GM12891 (cell line): ENCODE measurements at regions not wholly inside any gene's neighbourhood (a gene's known extent, or its start where the extent isn't known, plus 50 kb on each side); places are given as distances from the start of the nearest gene placed in this dataset.

Experiments used
- POLR2A ChIP-seq: IDR thresholded peaks from 2 replicates; pipeline ENCODE4 v1.6.1; 2011; ENCODE audit warnings: low read depth, low read length, control low read depth
- POLR2AphosphoS5 ChIP-seq: IDR thresholded peaks from 2 replicates; pipeline ENCODE4 v1.6.1; 2011; ENCODE audit warnings: low read depth, low read length, control low read depth

DNA sequence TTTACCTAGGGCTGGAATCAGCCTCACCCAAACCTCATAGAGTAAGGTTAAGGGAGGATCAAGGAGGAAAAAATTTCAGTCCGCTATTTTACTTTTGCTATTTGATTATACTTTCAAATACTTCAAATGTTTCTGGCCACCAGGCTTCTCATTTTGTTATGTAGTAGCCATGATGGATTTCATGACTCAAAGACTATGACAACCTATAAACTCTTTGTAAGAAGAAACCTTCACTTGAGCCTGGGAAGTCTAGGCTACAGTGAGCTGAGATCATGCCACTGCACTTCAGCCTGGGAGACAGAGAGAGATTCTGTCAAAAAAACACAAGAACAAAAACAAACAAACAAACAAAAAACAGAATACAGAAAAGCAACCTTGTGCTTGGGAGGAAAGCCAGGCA lies 293.6 kb upstream of the TNC start:
- TF ChIP-seq POLR2A (no peak), POLR2AphosphoS5 (no peak)
